Stimulated activated CD8-positive, alpha-beta memory T cell treated with anti-CD3 and anti-CD28 coated beads, Interleukin-15, amount 100 ng/mL, for 4 hours (primary cell): ENCODE measurements at regions not wholly inside any gene's neighbourhood (a gene's known extent, or its start where the extent isn't known, plus 50 kb on each side); places are given as distances from the start of the nearest gene placed in this dataset.

ENCODE experiments used
- DNase-seq, 2 donors: peaks; one replicate each; pipeline ENCODE4 v3.0.0-alpha.2; 2020; ENCODE audit warnings: low read depth in 2 of 2

- DNase-seq: no peak
Observed at GRCh38 chrX:39630344-39630743, 467.4 kb downstream of the BCOR start.

GRCh38 chrX:39631276-39632229, 466.2 kb downstream of the BCOR start:
- DNase-seq: no peak

- no peak for DNase-seq
Observed at GRCh38 chrX:39633293-39633692, 464.5 kb downstream of the BCOR start.

- no peak for DNase-seq
Observed at GRCh38 chrX:39636481-39636880, 461.3 kb downstream of the BCOR start.

GRCh38 chrX:39638526-39638925, 459.2 kb downstream of the BCOR start:
- no peak for DNase-seq

- DNase-seq: no peak
Observed at GRCh38 chrX:39639871-39640270, 457.9 kb downstream of the BCOR start.

- DNase-seq: no peak
Observed at GRCh38 chrX:39640866-39641265, 456.9 kb downstream of the BCOR start.

- DNase-seq: no peak
Observed at GRCh38 chrX:39642071-39642470, 455.7 kb downstream of the BCOR start.

GRCh38 chrX:39643550-39643949, 454.2 kb downstream of the BCOR start:
- no peak for DNase-seq

- DNase-seq: no peak
Observed at GRCh38 chrX:39645178-39645895, 452.4 kb downstream of the BCOR start.

GRCh38 chrX:39648548-39649254, 449.1 kb downstream of the BCOR start:
- no peak for DNase-seq

GRCh38 chrX:39650768-39651347, 446.9 kb downstream of the BCOR start:
- no peak for DNase-seq

- no peak for DNase-seq
Observed at GRCh38 chrX:39652336-39652735, 445.4 kb downstream of the BCOR start.

- DNase-seq: no peak
Observed at GRCh38 chrX:39653691-39654090, 444.1 kb downstream of the BCOR start.

- no peak for DNase-seq
Observed at GRCh38 chrX:39654183-39654925, 443.4 kb downstream of the BCOR start.

- no peak for DNase-seq
Observed at GRCh38 chrX:39654952-39655351, 442.8 kb downstream of the BCOR start.

- no peak for DNase-seq
Observed at GRCh38 chrX:39661116-39661907, 436.4 kb downstream of the BCOR start.

- no peak for DNase-seq
Observed at GRCh38 chrX:39665830-39666518, 431.8 kb downstream of the BCOR start.

- no peak for DNase-seq
Observed at GRCh38 chrX:39667191-39667590, 430.6 kb downstream of the BCOR start.
